Pancreas (tissue), 10 donors: ENCODE measurements at regions not wholly inside any gene's neighbourhood (a gene's known extent, or its start where the extent isn't known, plus 50 kb on each side); places are given as distances from the start of the nearest gene placed in this dataset.

ENCODE experiments used
- ATAC-seq, 4 donors: fragments of 200-7000 bp; cut with Tn5 transposase; one replicate each; pipeline versions ENCODE4 v1.8.0 to v1.9.1; 2020; ENCODE audit warnings: mild to moderate bottlenecking in 4 of 4, moderate library complexity in 4 of 4
- DNase-seq, 6 donors: peaks; one replicate each; pipeline ENCODE4 v3.0.0-alpha.2; 2020
- FAIRE-seq: peaks from 2 replicates; lab custom pipeline; 2012; peaks lifted over from hg19 to GRCh38; lab: Jason Lieb, UNC
- H3K27ac ChIP-seq, 4 donors: fragments of 200-600 bp; sonication (generic); 1 replicate in 3 of 4; 2 replicates in 1 of 4; pipeline versions ENCODE4 v1.5.0 to v1.8.0; 2020
- H3K27me3 ChIP-seq, 4 donors: fragments of 200-600 bp; one replicate each; pipeline ENCODE4 v1.8.0; 2021
- H3K36me3 ChIP-seq, 3 donors: fragments of 200-600 bp; sonication (generic) in 1 of 3; one replicate each; pipeline versions ENCODE4 v1.5.0 to v1.8.0; 2020 to 2021
- H3K4me1 ChIP-seq, 3 donors: fragments of 200-600 bp; one replicate each; pipeline ENCODE4 v1.8.0; 2021
- H3K4me3 ChIP-seq, 4 donors: fragments of 200-600 bp; sonication (generic) in 2 of 4; one replicate each; pipeline versions ENCODE4 v1.5.0 to v1.8.0; 2020 to 2021
- H3K9me3 ChIP-seq, 4 donors: fragments of 200-600 bp; one replicate each; pipeline ENCODE4 v1.8.0; 2021
- WGBS, 2 donors: extraction: QIAGEN DNeasy Blood & Tissue Kit; methylation state at CpG; one replicate each; pipeline ENCODE4 v1.1.7; 2013; 5-methylcytosine and 5-hydroxymethylcytosine counted together
- intact Hi-C, 3 donors: fragments of 100-400 bp; cut with DNase I; formaldehyde crosslinking; loops; one replicate each; pipeline versions ENCODE4 v1.11.1 to v1.14.2; 2022
- TF ChIP-seq, protein P1 (sequence below), 4 donors: fragments of 200-600 bp; sonication (generic) in 3 of 4; IDR thresholded peaks; one replicate each; pipeline versions ENCODE4 v1.5.0 to v1.8.0; 2021; ENCODE audit warnings: antibody characterized with exemption in 4 of 4
- donor health status: healthy with polysubstance abuse.
- donor health status: DM: no; HTN: no; CAD: no; lungs with moderate emphysema.
- donor health status: DM: no; HTN: no; CAD: no.
- donor health status: control.
- donor health status: control.
- donor health status: Bipolar disorder and iron deficiency.
- donor health status: DM: yes; HTN: yes; CAD: no.
- donor health status: DM: no; HTN: no; CAD: no.
- donor health status: DM: no; HTN: no; CAD: no.
- donor health status: DM: yes; HTN: yes; CAD: no.

- intact Hi-C loops, result no loop called here
- DNase-seq (no peak), FAIRE-seq (no peak), ATAC-seq (no peak)
- H3K36me3 ChIP-seq, result no peaks in the 10 kb centered on the region
- no peak overlapping the region for H3K4me3 ChIP-seq
- TF ChIP-seq, protein P1, sequence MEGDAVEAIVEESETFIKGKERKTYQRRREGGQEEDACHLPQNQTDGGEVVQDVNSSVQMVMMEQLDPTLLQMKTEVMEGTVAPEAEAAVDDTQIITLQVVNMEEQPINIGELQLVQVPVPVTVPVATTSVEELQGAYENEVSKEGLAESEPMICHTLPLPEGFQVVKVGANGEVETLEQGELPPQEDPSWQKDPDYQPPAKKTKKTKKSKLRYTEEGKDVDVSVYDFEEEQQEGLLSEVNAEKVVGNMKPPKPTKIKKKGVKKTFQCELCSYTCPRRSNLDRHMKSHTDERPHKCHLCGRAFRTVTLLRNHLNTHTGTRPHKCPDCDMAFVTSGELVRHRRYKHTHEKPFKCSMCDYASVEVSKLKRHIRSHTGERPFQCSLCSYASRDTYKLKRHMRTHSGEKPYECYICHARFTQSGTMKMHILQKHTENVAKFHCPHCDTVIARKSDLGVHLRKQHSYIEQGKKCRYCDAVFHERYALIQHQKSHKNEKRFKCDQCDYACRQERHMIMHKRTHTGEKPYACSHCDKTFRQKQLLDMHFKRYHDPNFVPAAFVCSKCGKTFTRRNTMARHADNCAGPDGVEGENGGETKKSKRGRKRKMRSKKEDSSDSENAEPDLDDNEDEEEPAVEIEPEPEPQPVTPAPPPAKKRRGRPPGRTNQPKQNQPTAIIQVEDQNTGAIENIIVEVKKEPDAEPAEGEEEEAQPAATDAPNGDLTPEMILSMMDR (IDR thresholded peaks at IDR 0.05), result no peak
- H3K4me1 ChIP-seq, result no peaks in the 10 kb centered on the region
- H3K9me3 ChIP-seq, result no peaks in the 10 kb centered on the region
- H3K27me3 ChIP-seq, result no peaks in the 10 kb centered on the region
- H3K27ac ChIP-seq, result no peak overlapping the region
Measured at GRCh38 chr20:22003680-22004079, 298.2 kb downstream of the PAX1 start.

- H3K4me3 ChIP-seq, result no peak overlapping the region
- FAIRE-seq, result no peak
Measured at GRCh38 chr20:22001886-22002285, 296.4 kb downstream of the PAX1 start.

GRCh38 chr20:21995461-21995860 is 290.0 kb downstream of the PAX1 start:
- ATAC-seq, result no peak
- Histone ChIP-seq H3K4me1 (no peaks in the 10 kb centered on the region), H3K27ac (no peak overlapping the region), H3K36me3 (no peaks in the 10 kb centered on the region), H3K9me3 (no peaks in the 10 kb centered on the region), H3K27me3 (no peaks in the 10 kb centered on the region), H3K4me3 (no peak overlapping the region)
- 38% methylated on average over 2 of the region's 2 CpGs for WGBS, 2 donors
- no peak for FAIRE-seq
- TF ChIP-seq, protein P1 (IDR thresholded peaks at IDR 0.05), result no peak
- no peak for DNase-seq
- intact Hi-C loops, result no loop called here

More at GRCh38 chr20:22001886-22002285, 296.4 kb downstream of the PAX1 start:
- Histone ChIP-seq H3K4me1 (no peaks in the 10 kb centered on the region), H3K36me3 (no peaks in the 10 kb centered on the region), H3K27me3 (no peaks in the 10 kb centered on the region), H3K27ac (no peak overlapping the region), H3K9me3 (no peaks in the 10 kb centered on the region)
- TF ChIP-seq, protein P1 (IDR thresholded peaks at IDR 0.05), result no peak
- DNase-seq (no peak), ATAC-seq (no peak)
- 29 to 41% methylated on average over 1 of the region's 1 CpG for WGBS, 2 donors
- intact Hi-C loops, result no loop called here

GRCh38 chr20:21994203-21994602 is 288.7 kb downstream of the PAX1 start:
- Histone ChIP-seq H3K27me3 (no peaks in the 10 kb centered on the region), H3K27ac (no peak overlapping the region), H3K4me3 (no peak overlapping the region), H3K36me3 (no peaks in the 10 kb centered on the region), H3K4me1 (no peaks in the 10 kb centered on the region), H3K9me3 (no peaks in the 10 kb centered on the region)
- ATAC-seq (no peak), FAIRE-seq (no peak), DNase-seq (no peak)
- TF ChIP-seq, protein P1 (IDR thresholded peaks at IDR 0.05), result no peak
- intact Hi-C loops, result no loop called here
- 39 to 45% methylated on average over 2 of the region's 2 CpGs for WGBS, 2 donors

DNA sequence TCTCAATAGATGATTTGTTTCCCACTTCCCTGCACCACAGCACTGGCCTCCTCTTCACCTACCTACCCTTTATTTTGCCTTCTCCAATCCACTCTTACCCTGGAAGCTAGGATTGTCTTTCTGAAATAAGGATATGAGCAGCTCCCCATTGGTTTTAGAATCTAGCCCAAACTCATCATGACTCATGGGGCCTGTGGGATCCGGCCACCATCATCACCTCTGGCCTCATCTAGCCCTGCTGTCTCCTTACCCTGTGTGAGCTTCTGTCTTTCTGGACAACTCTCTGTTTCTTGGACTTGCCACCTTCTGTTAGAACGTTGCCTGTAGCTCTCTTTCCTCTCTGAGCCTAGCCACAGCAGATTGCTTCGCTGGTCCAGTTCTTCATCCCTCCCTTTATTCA is 277.1 kb downstream of the PAX1 start:
- Histone ChIP-seq H3K36me3 (no peaks in the 10 kb centered on the region), H3K9me3 (no peaks in the 10 kb centered on the region), H3K4me1 (no peaks in the 10 kb centered on the region), H3K27ac (no peak overlapping the region), H3K27me3 (no peaks in the 10 kb centered on the region), H3K4me3 (no peak overlapping the region)
- WGBS, 2 donors, result 51 to 72% methylated on average over 3 of the region's 3 CpGs
- DNase-seq, result no peak
- TF ChIP-seq, protein P1 (IDR thresholded peaks at IDR 0.05), result no peak
- FAIRE-seq, result no peak
- no peak for ATAC-seq
- intact Hi-C loops, result no loop called here
